Mucosa of descending colon (tissue), 3 donors: ENCODE measurements at regions not wholly inside any gene's neighbourhood (a gene's known extent, or its start where the extent isn't known, plus 50 kb on each side); places are given as distances from the start of the nearest gene placed in this dataset.

Experiments
- ATAC-seq: fragments of 200-7000 bp; cut with Tn5 transposase; one replicate; pipeline ENCODE4 v1.9.1; 2020; ENCODE audit warnings: mild to moderate bottlenecking, moderate library complexity
- DNase-seq, 3 donors: peaks; one replicate each; pipeline ENCODE4 v3.0.0-alpha.2; 2020
- H3K36me3 ChIP-seq: fragments of 200-600 bp; one replicate; pipeline ENCODE4 v1.8.0; 2021; ENCODE audit warnings: low read depth, mild to moderate bottlenecking
- H3K4me1 ChIP-seq: fragments of 200-600 bp; one replicate; pipeline ENCODE4 v1.8.0; 2021; ENCODE audit warnings: low read depth, mild to moderate bottlenecking
- H3K4me3 ChIP-seq: fragments of 200-600 bp; one replicate; pipeline ENCODE4 v1.8.0; 2021; ENCODE audit warnings: mild to moderate bottlenecking
- H3K9me3 ChIP-seq: fragments of 200-600 bp; one replicate; pipeline ENCODE4 v1.8.0; 2021; ENCODE audit warnings: mild to moderate bottlenecking
- CTCF ChIP-seq: fragments of 200-600 bp; IDR thresholded peaks from one replicate; pipeline ENCODE4 v1.8.0; 2022; ENCODE audit warnings: antibody characterized with exemption, mild to moderate bottlenecking
- intact Hi-C, 2 donors: fragments of 100-400 bp; cut with DNase I in 1 of 2; cut with micrococcal nuclease in 1 of 2; formaldehyde crosslinking; loops; one replicate each; pipeline versions ENCODE4 v1.11.0 to v1.11.1; 2022; cut with DNase I, micrococcal nuclease
- donor health status: DM: no; HTN: no; CAD: no; lungs with moderate emphysema.
- donor health status: DM: no; HTN: no; CAD: no.
- donor health status: DM: no; HTN: yes; CAD: no.

GRCh38 chr2:126835261-126835660 lies 63.4 kb upstream of the TEX51 start:
- no peaks in the 10 kb centered on the region for H3K36me3 ChIP-seq
- intact Hi-C loops, result no loop called here
- no peak overlapping the region for H3K4me3 ChIP-seq
- ATAC-seq (no peak), DNase-seq (no peak)
- no peaks in the 10 kb centered on the region for H3K9me3 ChIP-seq
- no peak for TF ChIP-seq CTCF
- H3K4me1 ChIP-seq, result no peaks in the 10 kb centered on the region

GRCh38 chr2:126835831-126836230 lies 62.9 kb upstream of the TEX51 start:
- TF ChIP-seq CTCF, result no peak
- DNase-seq (no peak), ATAC-seq (no peak)
- Histone ChIP-seq H3K4me3 (no peak overlapping the region), H3K9me3 (no peaks in the 10 kb centered on the region), H3K4me1 (no peaks in the 10 kb centered on the region), H3K36me3 (no peaks in the 10 kb centered on the region)
- intact Hi-C loops, result no loop called here

GRCh38 chr2:126836761-126837679 lies 61.7 kb upstream of the TEX51 start:
- Histone ChIP-seq H3K4me1 (no peaks in the 10 kb centered on the region), H3K36me3 (no peaks in the 10 kb centered on the region), H3K9me3 (no peaks in the 10 kb centered on the region), H3K4me3 (no peak overlapping the region)
- no peak for TF ChIP-seq CTCF
- DNase-seq (no peak), ATAC-seq (no peak)
- intact Hi-C loops, result no loop called here

- ATAC-seq, result no peak
- no peak overlapping the region for H3K4me3 ChIP-seq
- H3K9me3 ChIP-seq, result no peaks in the 10 kb centered on the region
- H3K36me3 ChIP-seq, result no peaks in the 10 kb centered on the region
- intact Hi-C loops, result no loop called here
- no peaks in the 10 kb centered on the region for H3K4me1 ChIP-seq
- TF ChIP-seq CTCF, result no peak
- no peak for DNase-seq
Measured at GRCh38 chr2:126837966-126838715, 60.5 kb upstream of the TEX51 start.

GRCh38 chr2:126838716-126838985 lies 60.0 kb upstream of the TEX51 start:
- H3K4me1 ChIP-seq, result no peaks in the 10 kb centered on the region
- intact Hi-C loops, result no loop called here

More at GRCh38 chr2:126838716-126838985, 60.0 kb upstream of the TEX51 start:
- H3K9me3 ChIP-seq, result no peaks in the 10 kb centered on the region
- no peak for TF ChIP-seq CTCF
- no peak for DNase-seq
- no peak for ATAC-seq
- H3K36me3 ChIP-seq, result no peaks in the 10 kb centered on the region
- no peak overlapping the region for H3K4me3 ChIP-seq
